ENCODE measurements at regions not wholly inside any gene's neighbourhood (a gene's known extent, or its start where the extent isn't known, plus 50 kb on each side); places are given as distances from the start of the nearest gene placed in this dataset.

DNA sequence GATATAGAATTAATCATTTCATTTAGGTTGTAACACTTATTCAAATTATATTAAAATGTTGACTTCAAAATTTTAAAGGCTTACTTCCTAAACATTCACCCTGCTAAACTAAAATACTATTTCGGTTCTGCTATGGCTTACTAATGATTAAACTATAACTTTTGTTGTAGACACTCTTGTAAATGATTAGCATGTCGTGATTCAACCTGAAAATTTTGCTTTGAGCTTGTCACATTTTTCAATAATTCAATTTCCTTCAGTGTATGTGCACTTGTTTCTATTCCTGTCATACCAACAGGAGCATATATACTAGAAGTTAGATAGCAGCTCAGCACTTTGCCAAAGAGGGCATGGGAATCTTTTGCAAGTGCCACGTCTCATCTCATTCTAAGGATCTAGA lies 1018.8 kb downstream of the AMY1C start:
- Histone ChIP-seq H3K9me3 (ENCODE audit: control extremely low read depth in 1 of 3, control insufficient read depth in 2 of 3, insufficient read depth in 1 of 3, low read length in 2 of 3) (no peaks in the 10 kb centered on the region), H3K4me1 (ENCODE audit: control insufficient read depth in 2 of 2, insufficient read depth in 2 of 2, low read length in 2 of 2) (peaks cover 7 to 8% of the 10 kb centered on the region in 2 donors), H3K9ac (ENCODE audit: low read length) (no peak overlapping the region), H3K27me3 (replicated peaks in 1 of 4; ENCODE audit: control extremely low read depth in 1 of 4, control insufficient read depth in 3 of 4, insufficient read depth in 4 of 4, low read length in 3 of 4) (no peaks in the 10 kb centered on the region), H3K79me2 (ENCODE audit: control insufficient read depth, insufficient read depth, low read length) (no peaks in the 10 kb centered on the region), H3K4me3 (ENCODE audit: control extremely low read depth in 1 of 5, extremely low read depth in 1 of 5, insufficient read depth in 1 of 5, low read depth in 2 of 5, low read length in 4 of 5) (no peak overlapping the region), H3K27ac (ENCODE audit: low read length in 2 of 2) (no peak overlapping the region), H4K20me1 (ENCODE audit: control insufficient read depth, insufficient read depth, low read length, poor library complexity, severe bottlenecking) (no peaks in the 10 kb centered on the region), H3K4me2 (replicated peaks; ENCODE audit: low read depth, low read length, poor library complexity, severe bottlenecking) (no peak overlapping the region), H3K36me3 (replicated peaks in 1 of 2; ENCODE audit: control extremely low read depth in 1 of 2, control insufficient read depth in 1 of 2, extremely low read depth in 1 of 2, insufficient read depth in 2 of 2, low read length in 1 of 2) (no peaks in the 10 kb centered on the region), H2AFZ (ENCODE audit: insufficient read depth, low read depth, low read length, poor library complexity, severe bottlenecking) (no peak overlapping the region)
- POLR2A ChIA-PET = no interaction called here
- no peak for ATAC-seq (ENCODE audit: low read depth)
- H3K9me3 Mint-ChIP-seq (ENCODE audit: insufficient read depth) = no peaks in the 10 kb centered on the region
- TF ChIP-seq, protein P1, sequence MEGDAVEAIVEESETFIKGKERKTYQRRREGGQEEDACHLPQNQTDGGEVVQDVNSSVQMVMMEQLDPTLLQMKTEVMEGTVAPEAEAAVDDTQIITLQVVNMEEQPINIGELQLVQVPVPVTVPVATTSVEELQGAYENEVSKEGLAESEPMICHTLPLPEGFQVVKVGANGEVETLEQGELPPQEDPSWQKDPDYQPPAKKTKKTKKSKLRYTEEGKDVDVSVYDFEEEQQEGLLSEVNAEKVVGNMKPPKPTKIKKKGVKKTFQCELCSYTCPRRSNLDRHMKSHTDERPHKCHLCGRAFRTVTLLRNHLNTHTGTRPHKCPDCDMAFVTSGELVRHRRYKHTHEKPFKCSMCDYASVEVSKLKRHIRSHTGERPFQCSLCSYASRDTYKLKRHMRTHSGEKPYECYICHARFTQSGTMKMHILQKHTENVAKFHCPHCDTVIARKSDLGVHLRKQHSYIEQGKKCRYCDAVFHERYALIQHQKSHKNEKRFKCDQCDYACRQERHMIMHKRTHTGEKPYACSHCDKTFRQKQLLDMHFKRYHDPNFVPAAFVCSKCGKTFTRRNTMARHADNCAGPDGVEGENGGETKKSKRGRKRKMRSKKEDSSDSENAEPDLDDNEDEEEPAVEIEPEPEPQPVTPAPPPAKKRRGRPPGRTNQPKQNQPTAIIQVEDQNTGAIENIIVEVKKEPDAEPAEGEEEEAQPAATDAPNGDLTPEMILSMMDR (IDR thresholded peaks at IDR 0.05) = no peak
- 60% methylated on average over 1 of the region's 3 CpGs for WGBS (ENCODE audit: insufficient coverage)
- DNase-seq = no peak
- no peak overlapping the region for H3K4me3 Mint-ChIP-seq
- intact Hi-C loops (cut with micrococcal nuclease) = no loop called here
- no peak overlapping the region for H3K27ac Mint-ChIP-seq
- no peaks in the 10 kb centered on the region for H3K27me3 Mint-ChIP-seq
- H3K4me1 Mint-ChIP-seq = peaks cover 8% of the 10 kb centered on the region
- CTCF ChIA-PET = no interaction called here

DNA sequence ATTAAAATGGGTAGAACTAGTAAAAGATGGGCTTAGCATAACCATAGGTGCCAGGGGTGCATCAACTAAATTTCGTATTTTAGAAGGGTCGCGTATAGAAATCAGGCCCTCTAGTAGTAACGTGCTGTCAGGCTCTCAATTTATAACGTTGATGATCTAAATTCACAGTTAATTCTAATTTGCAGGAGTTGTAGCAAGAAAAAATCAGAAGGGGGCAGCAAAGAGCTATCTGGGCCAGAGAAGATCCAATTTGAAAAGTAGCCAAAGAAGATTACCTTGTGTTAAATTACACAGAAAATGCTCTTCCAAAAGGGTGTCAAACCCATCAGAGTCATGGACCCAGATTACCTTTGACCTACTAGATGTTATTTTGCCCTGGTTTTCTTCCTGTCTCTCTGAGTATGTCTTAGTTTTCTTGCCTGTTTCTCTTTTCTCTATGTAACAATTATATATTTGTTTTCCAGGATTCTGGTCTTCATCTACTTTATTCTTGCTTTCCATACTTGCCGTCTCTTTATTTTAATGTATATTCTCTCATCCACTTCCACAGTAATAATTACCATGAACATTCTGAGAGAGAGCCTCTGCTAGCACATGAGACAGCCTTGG lies 1030.9 kb downstream of the AMY1C start:
- H3K27me3 Mint-ChIP-seq = no peaks in the 10 kb centered on the region
- ATAC-seq (ENCODE audit: low read depth) (no peak), DNase-seq (peak; percentile 50)
- no peak overlapping the region for H2AFZ ChIP-seq (ENCODE audit: insufficient read depth, low read depth, low read length, poor library complexity, severe bottlenecking)
- 0% methylated on average over 1 of the region's 6 CpGs for WGBS (ENCODE audit: insufficient coverage)
- H3K27ac Mint-ChIP-seq = no peak overlapping the region
- POLR2A ChIA-PET = no interaction called here
- no peaks in the 10 kb centered on the region for H3K4me1 ChIP-seq (ENCODE audit: control insufficient read depth in 2 of 2, insufficient read depth in 2 of 2, low read length in 2 of 2)
- no peaks in the 10 kb centered on the region for H3K27me3 ChIP-seq (replicated peaks in 1 of 4; ENCODE audit: control extremely low read depth in 1 of 4, control insufficient read depth in 3 of 4, insufficient read depth in 4 of 4, low read length in 3 of 4)
- no peaks in the 10 kb centered on the region for H3K79me2 ChIP-seq (ENCODE audit: control insufficient read depth, insufficient read depth, low read length)
- H3K9me3 ChIP-seq (ENCODE audit: control extremely low read depth in 1 of 3, control insufficient read depth in 2 of 3, insufficient read depth in 1 of 3, low read length in 2 of 3) = no peaks in the 10 kb centered on the region
- CTCF ChIA-PET = interaction anchor here (0.6 to 2.0 kb wide), 5 partner anchors 9 to 734 kb away, joined by 3 to 5 read pairs (median 3); no protein-coding TSS in a partner anchor
- H3K4me3 ChIP-seq (ENCODE audit: control extremely low read depth in 1 of 5, extremely low read depth in 1 of 5, insufficient read depth in 1 of 5, low read depth in 2 of 5, low read length in 4 of 5) = no peak overlapping the region
- no peaks in the 10 kb centered on the region for H3K9me3 Mint-ChIP-seq (ENCODE audit: insufficient read depth)
- H3K4me3 Mint-ChIP-seq = no peak overlapping the region
- intact Hi-C loops (cut with micrococcal nuclease) = loop anchor here (5.0 kb wide), 1 partner anchor 1012 kb away; no protein-coding TSS in a partner anchor
- no peaks in the 10 kb centered on the region for H3K4me1 Mint-ChIP-seq
- H3K36me3 ChIP-seq (replicated peaks in 1 of 2; ENCODE audit: control extremely low read depth in 1 of 2, control insufficient read depth in 1 of 2, extremely low read depth in 1 of 2, insufficient read depth in 2 of 2, low read length in 1 of 2) = no peaks in the 10 kb centered on the region
- no peak overlapping the region for H3K4me2 ChIP-seq (replicated peaks; ENCODE audit: low read depth, low read length, poor library complexity, severe bottlenecking)
- H3K27ac ChIP-seq (ENCODE audit: low read length in 2 of 2) = no peak overlapping the region
- TF ChIP-seq EZH2 (IDR thresholded peaks at IDR 0.05; ENCODE audit: borderline replicate concordance, insufficient read depth, low read depth, low read length, poor library complexity, severe bottlenecking) = no peak
- TF ChIP-seq, protein P1 (IDR thresholded peaks at IDR 0.05) = peak; percentile 90
- no peak overlapping the region for H3K9ac ChIP-seq (ENCODE audit: low read length)
- no peaks in the 10 kb centered on the region for H4K20me1 ChIP-seq (ENCODE audit: control insufficient read depth, insufficient read depth, low read length, poor library complexity, severe bottlenecking)
